HTR-8/SVneo (cell line): ENCODE measurements at regions not wholly inside any gene's neighbourhood (a gene's known extent, or its start where the extent isn't known, plus 50 kb on each side); places are given as distances from the start of the nearest gene placed in this dataset.
"Not testable (repeated sequence)": the region's sequence is repeated elsewhere in the genome, so short reads cannot be mapped to it uniquely, and the experiment has no call there.

Source experiments
- DNase-seq: peaks from one replicate; pipeline ENCODE4 v3.0.0; 2011; ENCODE audit warnings: low spot score, mixed read lengths; ENCODE audit not compliant: insufficient read length
- FAIRE-seq: peaks from 2 replicates; lab custom pipeline; 2011; peaks lifted over from hg19 to GRCh38; lab: Jason Lieb, UNC

GRCh38 chr7:156402255-156402654 is 238.3 kb upstream of the RNF32 start:
- no peak for FAIRE-seq
- no peak for DNase-seq

GRCh38 chr7:156401617-156402016 is 239.0 kb upstream of the RNF32 start:
- no peak for FAIRE-seq

GRCh38 chr7:156400046-156400445 is 240.5 kb upstream of the RNF32 start:
- FAIRE-seq (no peak), DNase-seq (no peak)

More at GRCh38 chr7:156401617-156402016, 239.0 kb upstream of the RNF32 start:
- no peak for DNase-seq

GRCh38 chr7:156397249-156397648 is 243.3 kb upstream of the RNF32 start:
- no peak for DNase-seq
- no peak for FAIRE-seq

- DNase-seq (no peak), FAIRE-seq (no peak)
These were observed 251.4 kb upstream of the RNF32 start for GRCh38 chr7:156389116-156389692.

GRCh38 chr7:156386097-156386496 is 254.5 kb upstream of the RNF32 start:
- no peak for FAIRE-seq

GRCh38 chr7:156384706-156385105 is 255.9 kb upstream of the RNF32 start:
- DNase-seq (no peak), FAIRE-seq (no peak)

More at GRCh38 chr7:156386097-156386496, 254.5 kb upstream of the RNF32 start:
- no peak for DNase-seq

- no peak for FAIRE-seq
- no peak for DNase-seq
These were observed 257.0 kb upstream of the RNF32 start for GRCh38 chr7:156383526-156383925.

- FAIRE-seq (no peak), DNase-seq (no peak)
These were observed 260.3 kb upstream of the RNF32 start for GRCh38 chr7:156380261-156380660.

GRCh38 chr7:156379324-156380070 is 261.1 kb upstream of the RNF32 start:
- FAIRE-seq (no peak), DNase-seq (no peak)

GRCh38 chr7:156378806-156379205 is 261.8 kb upstream of the RNF32 start:
- FAIRE-seq (no peak), DNase-seq (no peak)

GRCh38 chr7:156376317-156376716 is 264.3 kb upstream of the RNF32 start:
- DNase-seq, result no peak
- no peak for FAIRE-seq

- DNase-seq (no peak), FAIRE-seq (no peak)
These were observed 266.2 kb upstream of the RNF32 start for GRCh38 chr7:156374335-156374734.

GRCh38 chr7:156369929-156370328 is 270.6 kb upstream of the RNF32 start:
- not testable (repeated sequence) for DNase-seq, FAIRE-seq

- FAIRE-seq (no peak), DNase-seq (no peak)
These were observed 272.3 kb upstream of the RNF32 start for GRCh38 chr7:156368053-156368843.

- DNase-seq, result no peak
- FAIRE-seq, result no peak
These were observed 276.8 kb upstream of the RNF32 start for GRCh38 chr7:156363751-156364150.

GRCh38 chr7:156360835-156361234 is 279.7 kb upstream of the RNF32 start:
- DNase-seq (no peak), FAIRE-seq (no peak)

- DNase-seq (no peak), FAIRE-seq (no peak)
These were observed 284.0 kb upstream of the RNF32 start for GRCh38 chr7:156356551-156356950.

- FAIRE-seq, result no peak
These were observed 287.2 kb upstream of the RNF32 start for GRCh38 chr7:156353352-156353751.

GRCh38 chr7:156347703-156348248 is 292.8 kb upstream of the RNF32 start:
- not testable (repeated sequence) for FAIRE-seq, DNase-seq

More at GRCh38 chr7:156353352-156353751, 287.2 kb upstream of the RNF32 start:
- no peak for DNase-seq

- DNase-seq, result no peak
- FAIRE-seq, result no peak
These were observed 293.4 kb upstream of the RNF32 start for GRCh38 chr7:156347132-156347531.
